ENCODE measurements at regions not wholly inside any gene's neighbourhood (a gene's known extent, or its start where the extent isn't known, plus 50 kb on each side); places are given as distances from the start of the nearest gene placed in this dataset.

DNA sequence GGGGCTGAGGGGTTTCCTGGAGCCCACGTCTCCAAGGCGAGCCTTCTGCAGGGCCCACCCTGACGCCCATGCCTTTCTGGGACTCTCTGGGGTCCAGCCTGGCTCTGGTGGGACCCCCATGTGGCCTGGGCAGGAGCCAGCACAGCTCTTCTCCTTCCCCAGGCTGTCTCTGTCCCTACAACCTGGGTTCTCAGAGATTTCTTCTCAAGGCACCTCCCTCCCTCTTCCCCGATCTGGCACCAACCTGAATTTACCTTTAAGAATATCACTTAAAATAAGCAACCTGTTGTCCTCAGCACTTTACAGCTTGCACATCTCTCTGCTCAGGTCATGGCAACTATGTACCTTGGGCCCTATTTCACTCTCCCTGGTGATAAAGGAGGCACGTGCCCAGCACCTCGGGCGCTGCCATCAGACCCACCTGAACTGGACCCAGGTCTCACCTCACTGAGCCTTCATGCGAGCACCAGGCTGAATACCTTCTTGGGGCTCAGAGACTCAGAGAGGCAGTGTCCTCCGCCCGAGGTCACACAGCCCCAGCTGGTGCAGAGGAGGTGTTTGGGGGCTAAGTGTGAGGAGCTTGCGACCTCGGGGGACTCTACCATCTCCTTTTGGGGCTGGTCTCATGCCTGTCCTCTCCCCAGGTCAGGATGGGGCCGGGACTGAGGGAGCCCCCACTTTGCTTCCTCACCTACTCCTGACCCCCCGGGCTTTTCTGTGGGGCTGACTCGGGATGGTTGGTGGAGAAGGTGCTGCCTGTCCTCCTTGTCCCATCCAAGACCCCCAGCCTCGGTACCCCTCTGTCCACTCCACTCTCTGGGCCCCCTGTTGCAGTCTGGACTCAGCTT lies 217.7 kb downstream of the C9orf50 start:
- H3K27ac Mint-ChIP-seq = peak overlapping the region in 1 of 2 donors; percentile 59
- no peaks in the 10 kb centered on the region for H3K9me3 Mint-ChIP-seq
- DNase-seq (no peak), ATAC-seq (no peak)
- no peaks in the 10 kb centered on the region for H3K36me3 Mint-ChIP-seq
- TF ChIP-seq CTCF (IDR thresholded peaks at IDR 0.05) = no peak
- 89% methylated on average over 14 of the region's 16 CpGs for WGBS (ENCODE audit: insufficient coverage)
- Histone ChIP-seq H3K9me3 (ENCODE audit: control insufficient read depth, insufficient read depth, low read length) (no peaks in the 10 kb centered on the region), H3K27ac (ENCODE audit: low read length) (no peak overlapping the region), H3K4me1 (ENCODE audit: control insufficient read depth, insufficient read depth, low read length) (no peaks in the 10 kb centered on the region), H3K27me3 (ENCODE audit: control insufficient read depth, insufficient read depth, low read length) (no peaks in the 10 kb centered on the region), H3K4me3 (ENCODE audit: low read length) (no peak overlapping the region), H3K36me3 (ENCODE audit: control insufficient read depth, insufficient read depth, low read length) (no peaks in the 10 kb centered on the region)
- intact Hi-C loops (cut with micrococcal nuclease) = no loop called here
- H3K4me3 Mint-ChIP-seq = no peak overlapping the region
- H3K4me1 Mint-ChIP-seq = peaks cover 0 to 17% of the 10 kb centered on the region in 2 donors
- peaks cover 0 to 9% of the 10 kb centered on the region in 2 donors for H3K27me3 Mint-ChIP-seq (ENCODE audit: low read depth in 2 of 2)

DNA sequence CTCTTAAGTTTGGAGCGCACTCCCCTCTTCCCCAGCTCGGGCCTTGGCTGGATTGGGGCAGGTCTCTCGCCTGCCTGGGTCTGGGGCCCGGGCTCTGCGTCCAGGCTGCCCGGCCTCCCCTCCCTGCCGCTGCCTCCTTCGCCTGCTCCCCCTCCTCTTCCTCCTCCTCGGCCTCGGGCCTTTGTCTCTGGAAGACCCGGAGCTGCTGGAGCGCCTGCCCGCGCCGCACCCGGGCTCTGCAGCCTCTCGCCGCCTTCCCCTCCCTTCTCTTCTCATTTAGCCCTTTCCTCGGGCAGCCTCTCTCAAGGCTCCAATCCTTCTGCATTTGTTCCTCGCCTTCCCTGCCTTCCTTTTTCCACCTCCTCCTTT lies 218.5 kb downstream of the C9orf50 start:
- TF ChIP-seq CTCF (IDR thresholded peaks at IDR 0.05) = no peak
- no peak for DNase-seq

DNA sequence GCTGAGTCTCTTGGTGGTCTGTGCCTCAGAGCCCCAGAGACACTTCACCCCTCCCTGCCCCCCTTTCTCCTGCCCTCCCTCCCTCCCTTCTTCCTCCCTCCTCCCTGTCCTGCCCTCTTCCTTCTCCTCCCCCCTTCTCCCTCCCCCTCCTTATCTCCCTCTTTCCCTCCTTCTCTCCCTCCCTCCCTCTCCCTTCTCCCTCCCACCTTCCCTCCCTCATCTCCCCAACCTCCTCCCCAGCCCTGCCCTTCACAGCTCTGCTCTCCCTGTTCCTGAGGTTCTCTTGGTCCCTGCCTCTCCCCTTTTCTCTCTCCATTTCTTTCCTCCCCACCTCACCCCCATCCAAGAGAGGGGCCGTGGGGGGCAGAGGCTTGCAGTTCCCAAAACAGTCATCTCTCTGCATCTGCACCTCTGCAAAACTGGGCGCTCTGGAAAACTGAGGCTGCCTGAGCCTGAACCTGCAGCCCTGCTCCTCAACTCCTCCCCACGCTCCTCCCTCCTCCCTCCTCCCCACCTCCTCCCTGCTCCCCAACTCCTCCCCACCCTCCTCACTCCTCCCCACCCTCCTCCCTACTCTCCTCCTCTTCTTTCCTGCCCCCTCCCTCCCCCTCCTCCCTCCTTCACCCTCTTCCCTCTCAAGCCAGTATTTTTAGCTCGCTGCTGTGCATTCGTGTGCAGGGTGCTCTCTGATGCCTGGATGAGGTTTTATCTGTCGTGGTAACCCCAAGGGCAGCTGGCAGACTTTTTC lies 219.1 kb downstream of the C9orf50 start:
- Mint-ChIP-seq H3K4me1 (peaks cover 0 to 17% of the 10 kb centered on the region in 2 donors), H3K27me3 (ENCODE audit: low read depth in 2 of 2) (peaks cover 0 to 9% of the 10 kb centered on the region in 2 donors), H3K4me3 (no peak overlapping the region), H3K36me3 (no peaks in the 10 kb centered on the region), H3K9me3 (no peaks in the 10 kb centered on the region), H3K27ac (no peak overlapping the region)
- no peaks in the 10 kb centered on the region for H3K36me3 ChIP-seq (ENCODE audit: control insufficient read depth, insufficient read depth, low read length)
- whole genome bisulfite sequencing (ENCODE audit: insufficient coverage) = 35% methylated on average over 6 of the region's 6 CpGs
- no peaks in the 10 kb centered on the region for H3K27me3 ChIP-seq (ENCODE audit: control insufficient read depth, insufficient read depth, low read length)
- DNase-seq (no peak), ATAC-seq (no peak)
- H3K27ac ChIP-seq (ENCODE audit: low read length) = no peak overlapping the region
- no peak overlapping the region for H3K4me3 ChIP-seq (ENCODE audit: low read length)
- TF ChIP-seq CTCF (IDR thresholded peaks at IDR 0.05) = no peak
- H3K4me1 ChIP-seq (ENCODE audit: control insufficient read depth, insufficient read depth, low read length) = no peaks in the 10 kb centered on the region
- no peaks in the 10 kb centered on the region for H3K9me3 ChIP-seq (ENCODE audit: control insufficient read depth, insufficient read depth, low read length)
- intact Hi-C loops (cut with micrococcal nuclease) = no loop called here

More for the DNA sequence above, 218.5 kb downstream of the C9orf50 start:
- peak overlapping the region in 1 of 2 donors; percentile 59 for H3K27ac Mint-ChIP-seq
- 67% methylated on average over 20 of the region's 20 CpGs for WGBS (ENCODE audit: insufficient coverage)
- H3K27me3 Mint-ChIP-seq (ENCODE audit: low read depth in 2 of 2) = peaks cover 0 to 9% of the 10 kb centered on the region in 2 donors
- Histone ChIP-seq H3K4me3 (ENCODE audit: low read length) (no peak overlapping the region), H3K27me3 (ENCODE audit: control insufficient read depth, insufficient read depth, low read length) (no peaks in the 10 kb centered on the region), H3K4me1 (ENCODE audit: control insufficient read depth, insufficient read depth, low read length) (no peaks in the 10 kb centered on the region), H3K36me3 (ENCODE audit: control insufficient read depth, insufficient read depth, low read length) (no peaks in the 10 kb centered on the region), H3K9me3 (ENCODE audit: control insufficient read depth, insufficient read depth, low read length) (no peaks in the 10 kb centered on the region), H3K27ac (ENCODE audit: low read length) (no peak overlapping the region)
- no peaks in the 10 kb centered on the region for H3K36me3 Mint-ChIP-seq
- intact Hi-C loops (cut with micrococcal nuclease) = no loop called here
- H3K4me1 Mint-ChIP-seq = peaks cover 0 to 17% of the 10 kb centered on the region in 2 donors
- ATAC-seq = no peak
- H3K4me3 Mint-ChIP-seq = no peak overlapping the region
- no peaks in the 10 kb centered on the region for H3K9me3 Mint-ChIP-seq

All from natural killer cell (primary cell).